ENCODE measurements at regions not wholly inside any gene's neighbourhood (a gene's known extent, or its start where the extent isn't known, plus 50 kb on each side); places are given as distances from the start of the nearest gene placed in this dataset.

GRCh38 chr4:188578657-188579056, 439.4 kb downstream of the TRIML1 start:
- TF ChIP-seq POLR2A (IDR thresholded peaks at IDR 0.05), result no peak
- TF ChIP-seq CTCF (IDR thresholded peaks at IDR 0.05), result no peak

All from thyroid gland (tissue), 4 donors.